Keratinocyte (primary cell): ENCODE measurements at regions not wholly inside any gene's neighbourhood (a gene's known extent, or its start where the extent isn't known, plus 50 kb on each side); places are given as distances from the start of the nearest gene placed in this dataset.
"Not testable (repeated sequence)": the region's sequence is repeated elsewhere in the genome, so short reads cannot be mapped to it uniquely, and the experiment has no call there.

Source experiments
- EZH2 ChIP-seq: IDR thresholded peaks from one replicate; pipeline ENCODE4 v1.6.1; 2012; ENCODE audit warnings: inconsistent platforms, mild to moderate bottlenecking, low read length, moderate library complexity
- TF ChIP-seq, protein P1 (sequence below), 3 experiments: IDR thresholded peaks in 1 of 3; conservative IDR thresholded peaks in 1 of 3; optimal IDR thresholded peaks in 1 of 3; 2 replicates in 2 of 3; 3 replicates in 1 of 3; pipeline versions ENCODE3 to v1.5.1; 2011; ENCODE audit warnings: low read length in 3 of 3, mild to moderate bottlenecking in 3 of 3, moderate library complexity in 2 of 3, control low read depth in 1 of 3, inconsistent platforms in 1 of 3; ENCODE audit not compliant: insufficient read depth in 2 of 3; ENCODE audit errors: extremely low read depth in 1 of 3

DNA sequence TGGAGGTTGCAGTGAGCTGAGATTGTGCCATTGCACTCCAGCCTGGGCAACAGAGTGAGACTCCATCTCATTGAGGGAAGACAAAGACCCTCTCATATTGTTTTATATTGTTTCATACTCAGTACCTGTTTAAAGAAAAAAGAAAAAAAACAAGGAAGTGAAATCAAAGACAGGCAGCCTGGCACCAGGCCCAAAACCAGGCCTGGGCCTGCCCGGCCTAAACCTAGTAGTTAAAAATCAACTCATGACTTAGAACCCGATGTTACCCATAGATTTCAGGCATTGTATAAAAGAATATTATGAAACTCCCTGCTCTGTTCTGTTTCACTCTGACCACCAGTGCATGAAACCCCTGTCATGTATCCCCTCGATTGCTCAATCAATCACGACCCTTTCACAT, 50.2 kb upstream of the GOLGA8O start:
- TF ChIP-seq, protein P1, sequence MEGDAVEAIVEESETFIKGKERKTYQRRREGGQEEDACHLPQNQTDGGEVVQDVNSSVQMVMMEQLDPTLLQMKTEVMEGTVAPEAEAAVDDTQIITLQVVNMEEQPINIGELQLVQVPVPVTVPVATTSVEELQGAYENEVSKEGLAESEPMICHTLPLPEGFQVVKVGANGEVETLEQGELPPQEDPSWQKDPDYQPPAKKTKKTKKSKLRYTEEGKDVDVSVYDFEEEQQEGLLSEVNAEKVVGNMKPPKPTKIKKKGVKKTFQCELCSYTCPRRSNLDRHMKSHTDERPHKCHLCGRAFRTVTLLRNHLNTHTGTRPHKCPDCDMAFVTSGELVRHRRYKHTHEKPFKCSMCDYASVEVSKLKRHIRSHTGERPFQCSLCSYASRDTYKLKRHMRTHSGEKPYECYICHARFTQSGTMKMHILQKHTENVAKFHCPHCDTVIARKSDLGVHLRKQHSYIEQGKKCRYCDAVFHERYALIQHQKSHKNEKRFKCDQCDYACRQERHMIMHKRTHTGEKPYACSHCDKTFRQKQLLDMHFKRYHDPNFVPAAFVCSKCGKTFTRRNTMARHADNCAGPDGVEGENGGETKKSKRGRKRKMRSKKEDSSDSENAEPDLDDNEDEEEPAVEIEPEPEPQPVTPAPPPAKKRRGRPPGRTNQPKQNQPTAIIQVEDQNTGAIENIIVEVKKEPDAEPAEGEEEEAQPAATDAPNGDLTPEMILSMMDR (optimal IDR thresholded peaks at IDR 0.05 in 1 of 3, IDR thresholded peaks at IDR 0.05 in 1 of 3, conservative IDR thresholded peaks at IDR 0.05 in 1 of 3; ENCODE audit: extremely low read depth in 1 of 3, insufficient read depth in 2 of 3, low read length in 3 of 3), result not testable (repeated sequence)
- not testable (repeated sequence) for TF ChIP-seq EZH2
